A673 (cell line): ENCODE measurements at regions not wholly inside any gene's neighbourhood (a gene's known extent, or its start where the extent isn't known, plus 50 kb on each side); places are given as distances from the start of the nearest gene placed in this dataset.

Experiments used
- EZH2 ChIP-seq: fragments of 200-600 bp; sonication (generic); IDR thresholded peaks from 2 replicates; pipeline ENCODE4 v1.6.1; 2017; ENCODE audit warnings: borderline replicate concordance, low read depth, mild to moderate bottlenecking, mixed read lengths, antibody characterized with exemption, low read length; ENCODE audit not compliant: poor library complexity, severe bottlenecking
- TF ChIP-seq, protein P1 (sequence below): fragments of 300-800, 200-600 bp; sonication (generic); conservative IDR thresholded peaks from 2 replicates; pipeline ENCODE4 v1.5.1; 2017; ENCODE audit warnings: low read depth, mild to moderate bottlenecking, antibody characterized with exemption, low read length, moderate library complexity, mixed read lengths

DNA sequence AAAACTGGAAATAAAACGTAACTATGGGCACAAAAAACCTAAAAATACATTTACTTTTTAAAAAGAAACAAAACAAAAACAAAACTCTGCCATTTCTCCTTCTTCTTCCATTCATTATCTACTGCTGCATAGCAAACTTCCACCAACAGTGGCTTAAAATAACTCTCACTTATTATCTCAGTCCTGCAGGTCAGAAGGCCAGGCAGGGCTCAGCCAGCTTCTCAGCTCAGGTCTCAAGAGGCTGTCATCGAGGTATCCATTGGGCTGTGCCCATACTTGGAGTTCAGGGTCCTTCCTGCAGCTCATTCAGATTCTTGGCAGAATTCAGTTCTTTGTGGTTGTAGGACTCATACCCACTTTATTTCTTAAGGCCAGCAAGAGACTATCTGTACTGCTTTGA, 352.7 kb upstream of the PLD5 start:
- TF ChIP-seq, protein P1, sequence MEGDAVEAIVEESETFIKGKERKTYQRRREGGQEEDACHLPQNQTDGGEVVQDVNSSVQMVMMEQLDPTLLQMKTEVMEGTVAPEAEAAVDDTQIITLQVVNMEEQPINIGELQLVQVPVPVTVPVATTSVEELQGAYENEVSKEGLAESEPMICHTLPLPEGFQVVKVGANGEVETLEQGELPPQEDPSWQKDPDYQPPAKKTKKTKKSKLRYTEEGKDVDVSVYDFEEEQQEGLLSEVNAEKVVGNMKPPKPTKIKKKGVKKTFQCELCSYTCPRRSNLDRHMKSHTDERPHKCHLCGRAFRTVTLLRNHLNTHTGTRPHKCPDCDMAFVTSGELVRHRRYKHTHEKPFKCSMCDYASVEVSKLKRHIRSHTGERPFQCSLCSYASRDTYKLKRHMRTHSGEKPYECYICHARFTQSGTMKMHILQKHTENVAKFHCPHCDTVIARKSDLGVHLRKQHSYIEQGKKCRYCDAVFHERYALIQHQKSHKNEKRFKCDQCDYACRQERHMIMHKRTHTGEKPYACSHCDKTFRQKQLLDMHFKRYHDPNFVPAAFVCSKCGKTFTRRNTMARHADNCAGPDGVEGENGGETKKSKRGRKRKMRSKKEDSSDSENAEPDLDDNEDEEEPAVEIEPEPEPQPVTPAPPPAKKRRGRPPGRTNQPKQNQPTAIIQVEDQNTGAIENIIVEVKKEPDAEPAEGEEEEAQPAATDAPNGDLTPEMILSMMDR, result no peak
- TF ChIP-seq EZH2, result no peak
